HEK293 (cell line): ENCODE measurements at regions not wholly inside any gene's neighbourhood (a gene's known extent, or its start where the extent isn't known, plus 50 kb on each side); places are given as distances from the start of the nearest gene placed in this dataset.
"Not testable (repeated sequence)": the region's sequence is repeated elsewhere in the genome, so short reads cannot be mapped to it uniquely, and the experiment has no call there.

ENCODE experiments used
- CTCF ChIA-PET: fragments of 350-600 bp; formaldehyde crosslinking; extraction: SDS; loops from one replicate; lab custom pipeline; 2021; ENCODE audit warnings: antibody characterized with exemption; lab: Yijun Ruan, JAX
- POLR2A ChIA-PET: fragments of 300-600 bp; formaldehyde crosslinking; extraction: SDS; loops from one replicate; lab custom pipeline; 2020; ENCODE audit warnings: antibody characterized with exemption, inconsistent platforms; lab: Yijun Ruan, JAX
- H3K27ac ChIP-seq: fragments of 200-500 bp; sonication (Bioruptor generic); 2 replicates; pipeline ENCODE4 v1.5.1; 2014; ENCODE audit warnings: low read depth, low read length, control low read depth, inconsistent platforms; ENCODE audit errors: extremely low read depth
- H3K36me3 ChIP-seq, 2 experiments: fragments of 200-500 bp in 1 of 2; sonication (Bioruptor generic) in 1 of 2; 1 replicate in 1 of 2; 2 replicates in 1 of 2; pipeline ENCODE4 v1.5.1; 2014 to 2017; ENCODE audit warnings: inconsistent platforms in 2 of 2, low read length in 2 of 2; ENCODE audit not compliant: control insufficient read depth in 2 of 2, insufficient read depth in 1 of 2
- H3K4me1 ChIP-seq: fragments of 200-500 bp; sonication (Bioruptor generic); 2 replicates; pipeline ENCODE4 v1.5.1; 2014; ENCODE audit warnings: mild to moderate bottlenecking, low read length, inconsistent platforms; ENCODE audit not compliant: control insufficient read depth, insufficient read depth
- H3K4me3 ChIP-seq: 2 replicates; pipeline ENCODE4 v1.5.1; 2011; ENCODE audit warnings: low read depth, mild to moderate bottlenecking, control low read depth, low read length, moderate library complexity
- H3K9me3 ChIP-seq: fragments of 200-500 bp; sonication (Bioruptor generic); 2 replicates; pipeline ENCODE4 v1.5.1; 2014; ENCODE audit warnings: low read depth, low read length, inconsistent platforms; ENCODE audit not compliant: control insufficient read depth, insufficient read depth
- BCL11A ChIP-seq: fragments of 450-650 bp; formaldehyde crosslinking; IDR thresholded peaks from 2 replicates; pipeline ENCODE4 v1.5.1; 2016; ENCODE audit warnings: low read depth, missing biosample characterization, missing genetic modification characterization
- PRDM1 ChIP-seq: fragments of 450-650 bp; formaldehyde crosslinking; IDR thresholded peaks from 2 replicates; pipeline ENCODE4; 2016; ENCODE audit warnings: missing biosample characterization, missing genetic modification characterization
- SALL2 ChIP-seq: fragments of 450-650 bp; formaldehyde crosslinking; IDR thresholded peaks from 2 replicates; pipeline ENCODE4 v1.5.0; 2017; ENCODE audit warnings: missing biosample characterization, mild to moderate bottlenecking, missing genetic modification characterization, borderline replicate concordance
- ZBTB17 ChIP-seq: fragments of 450-650 bp; formaldehyde crosslinking; IDR thresholded peaks from 2 replicates; pipeline ENCODE4 v1.5.1; 2016; ENCODE audit warnings: missing biosample characterization, missing genetic modification characterization
- ZBTB20 ChIP-seq: fragments of 450-650 bp; formaldehyde crosslinking; IDR thresholded peaks from 2 replicates; pipeline ENCODE4 v1.5.1; 2016; ENCODE audit warnings: missing biosample characterization, missing genetic modification characterization
- ZBTB48 ChIP-seq: fragments of 450-650 bp; formaldehyde crosslinking; IDR thresholded peaks from 2 replicates; pipeline ENCODE4 v1.5.1; 2016; ENCODE audit warnings: missing biosample characterization, missing genetic modification characterization
- ZBTB6 ChIP-seq: fragments of 450-650 bp; formaldehyde crosslinking; IDR thresholded peaks from 2 replicates; pipeline ENCODE4 v1.5.1; 2017; ENCODE audit warnings: missing biosample characterization, missing genetic modification characterization
- ZEB2 ChIP-seq: fragments of 450-650 bp; formaldehyde crosslinking; IDR thresholded peaks from 2 replicates; pipeline ENCODE4 v1.5.1; 2016; ENCODE audit warnings: missing biosample characterization, missing genetic modification characterization
- ZFP3 ChIP-seq: fragments of 450-650 bp; formaldehyde crosslinking; IDR thresholded peaks from 2 replicates; pipeline ENCODE4 v1.5.1; 2016; ENCODE audit warnings: low read depth, missing biosample characterization, missing genetic modification characterization
- ZFP37 ChIP-seq: fragments of 450-650 bp; formaldehyde crosslinking; IDR thresholded peaks from 2 replicates; pipeline ENCODE4 v1.5.1; 2016; ENCODE audit warnings: missing biosample characterization, missing genetic modification characterization
- ZIC2 ChIP-seq: fragments of 450-650 bp; formaldehyde crosslinking; IDR thresholded peaks from 2 replicates; pipeline ENCODE4 v1.5.1; 2016; ENCODE audit warnings: missing biosample characterization, missing genetic modification characterization
- ZNF146 ChIP-seq: fragments of 450-650 bp; formaldehyde crosslinking; IDR thresholded peaks from 2 replicates; pipeline ENCODE4 v1.5.1; 2016; ENCODE audit warnings: missing biosample characterization, missing genetic modification characterization
- ZNF223 ChIP-seq: fragments of 450-650 bp; formaldehyde crosslinking; IDR thresholded peaks from 2 replicates; pipeline ENCODE4 v1.5.1; 2016; ENCODE audit warnings: missing biosample characterization, missing genetic modification characterization
- ZNF266 ChIP-seq: fragments of 450-650 bp; formaldehyde crosslinking; IDR thresholded peaks from 2 replicates; pipeline ENCODE4 v1.5.1; 2016; ENCODE audit warnings: missing biosample characterization, missing genetic modification characterization, low read depth
- ZNF280C ChIP-seq: fragments of 450-650 bp; formaldehyde crosslinking; IDR thresholded peaks from 2 replicates; pipeline ENCODE4 v1.5.1; 2016; ENCODE audit warnings: missing biosample characterization, missing genetic modification characterization
- ZNF292 ChIP-seq: fragments of 450-650 bp; formaldehyde crosslinking; IDR thresholded peaks from 2 replicates; pipeline ENCODE4 v1.5.1; 2016; ENCODE audit warnings: low read depth, missing biosample characterization, missing genetic modification characterization, borderline replicate concordance
- ZNF350 ChIP-seq: fragments of 450-650 bp; formaldehyde crosslinking; IDR thresholded peaks from 2 replicates; pipeline ENCODE4 v1.5.0; 2017; ENCODE audit warnings: missing biosample characterization, mild to moderate bottlenecking, missing genetic modification characterization
- ZNF366 ChIP-seq: fragments of 450-650 bp; formaldehyde crosslinking; conservative IDR thresholded peaks from 2 replicates; pipeline ENCODE4 v1.5.1; 2016; ENCODE audit warnings: missing biosample characterization, missing genetic modification characterization
- ZNF423 ChIP-seq: fragments of 450-650 bp; formaldehyde crosslinking; IDR thresholded peaks from 2 replicates; pipeline ENCODE4 v1.5.1; 2016; ENCODE audit warnings: missing biosample characterization, missing genetic modification characterization
- ZNF433 ChIP-seq: fragments of 450-650 bp; formaldehyde crosslinking; IDR thresholded peaks from 2 replicates; pipeline ENCODE4 v1.5.1; 2016; ENCODE audit warnings: missing biosample characterization, missing genetic modification characterization, low read depth
- ZNF548 ChIP-seq: fragments of 450-650 bp; formaldehyde crosslinking; IDR thresholded peaks from 2 replicates; pipeline ENCODE4 v1.5.1; 2016; ENCODE audit warnings: missing biosample characterization, missing genetic modification characterization
- ZNF558 ChIP-seq: fragments of 450-650 bp; formaldehyde crosslinking; IDR thresholded peaks from 2 replicates; pipeline ENCODE4 v1.5.1; 2016; ENCODE audit warnings: missing biosample characterization, missing genetic modification characterization
- ZNF626 ChIP-seq: fragments of 450-650 bp; sonication (Bioruptor Pico); formaldehyde crosslinking; IDR thresholded peaks from 2 replicates; pipeline ENCODE4 v1.5.1; 2018; ENCODE audit warnings: missing biosample characterization, missing genetic modification characterization, inconsistent platforms
- ZNF670 ChIP-seq: fragments of 450-650 bp; formaldehyde crosslinking; IDR thresholded peaks from 2 replicates; pipeline ENCODE4 v1.5.1; 2016; ENCODE audit warnings: missing biosample characterization, missing genetic modification characterization, low read depth
- ZNF677 ChIP-seq: fragments of 450-650 bp; IDR thresholded peaks from 2 replicates; pipeline ENCODE4 v1.5.0; 2018; ENCODE audit warnings: missing biosample characterization, mild to moderate bottlenecking, missing genetic modification characterization, moderate library complexity
- TF ChIP-seq, protein P1 (sequence below): fragments of 450-650 bp; formaldehyde crosslinking; optimal IDR thresholded peaks from 2 replicates; pipeline ENCODE3; 2016; ENCODE audit warnings: missing biosample characterization, mild to moderate bottlenecking, missing genetic modification characterization

DNA sequence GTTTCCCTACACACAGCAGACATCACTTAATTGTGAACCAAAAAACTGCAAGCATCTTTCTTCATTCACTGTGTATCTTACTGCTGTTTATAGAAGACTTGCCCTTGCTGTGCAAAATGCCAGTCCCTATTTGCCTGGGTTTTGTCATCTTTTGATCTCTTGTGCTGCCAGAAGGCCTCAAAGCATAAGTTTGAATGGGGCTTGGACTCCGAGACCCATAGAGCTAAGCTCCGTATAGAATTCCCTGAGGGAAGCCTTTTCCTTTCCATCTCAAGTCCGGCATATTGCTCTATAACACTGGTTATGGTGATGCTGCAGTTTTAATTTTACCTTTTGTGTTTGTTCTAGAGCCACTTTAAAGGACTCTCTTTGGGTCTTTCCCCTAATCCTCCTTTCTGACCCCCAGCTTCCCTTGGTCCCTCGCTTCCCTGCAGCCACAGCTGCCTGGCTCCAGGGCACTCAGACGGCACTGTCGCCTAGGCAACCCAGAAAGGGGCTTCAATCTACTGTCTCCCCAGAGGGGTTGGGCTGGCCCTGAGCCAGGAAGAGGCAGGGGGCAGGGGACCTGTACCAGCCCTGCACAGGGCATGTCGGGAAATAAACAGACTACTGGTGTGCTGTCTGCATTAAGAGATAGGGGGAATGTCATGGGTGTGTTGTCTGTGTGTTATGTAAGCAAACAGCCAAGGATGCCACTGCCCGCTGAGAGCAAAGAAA is 73.4 kb upstream of the MELK start:
- Histone ChIP-seq H3K9me3 (no peaks in the 10 kb centered on the region), H3K4me1 (no peaks in the 10 kb centered on the region), H3K27ac (no peak overlapping the region), H3K4me3 (no peak overlapping the region), H3K36me3 (no peaks in the 10 kb centered on the region)
- ChIA-PET POLR2A (no interaction called here), CTCF (interaction anchor here (2.0 kb wide), 1 partner anchor 11 kb away, joined by 6 read pairs; no protein-coding TSS in a partner anchor)
- TF ChIP-seq ZIC2 (tag by site-specific recombination) (peak; percentile 41; the same call in 1 of the 2 replicates), ZNF423 (tag by site-specific recombination) (no peak)

GRCh38 chr9:36493564-36493963 is 79.1 kb upstream of the MELK start:
- H3K27ac ChIP-seq, H3K4me3 ChIP-seq, H3K4me1 ChIP-seq, CTCF ChIA-PET, H3K9me3 ChIP-seq, H3K36me3 ChIP-seq, POLR2A ChIA-PET: not testable (repeated sequence)

GRCh38 chr9:36492865-36493264 is 79.8 kb upstream of the MELK start:
- H3K4me1 ChIP-seq, result peaks cover 8% of the 10 kb centered on the region
- no peaks in the 10 kb centered on the region for H3K9me3 ChIP-seq
- H3K36me3 ChIP-seq, result no peaks in the 10 kb centered on the region
- no peak for TF ChIP-seq ZNF433 (tag by site-specific recombination)
- no peak for TF ChIP-seq ZNF366 (tag by site-specific recombination)
- TF ChIP-seq ZFP3, result no peak
- no peak for TF ChIP-seq ZNF548
- no peak for TF ChIP-seq ZNF280C (tag by site-specific recombination)
- no peak for TF ChIP-seq ZBTB48 (tag by site-specific recombination)
- no peak for TF ChIP-seq ZBTB20 (tag by site-specific recombination)
- no peak for TF ChIP-seq ZNF626 (tag by site-specific recombination)
- no peak for TF ChIP-seq ZNF146 (tag by site-specific recombination)
- no peak for TF ChIP-seq ZNF677 (tag by site-specific recombination)
- no peak for TF ChIP-seq ZNF266 (tag by site-specific recombination)
- TF ChIP-seq ZNF670, result no peak
- ChIA-PET CTCF (no interaction called here), POLR2A (no interaction called here)
- no peak overlapping the region for H3K4me3 ChIP-seq
- H3K27ac ChIP-seq, result no peak overlapping the region

GRCh38 chr9:36489453-36489852 is 83.2 kb upstream of the MELK start:
- H3K36me3 ChIP-seq, result no peaks in the 10 kb centered on the region
- no peak overlapping the region for H3K27ac ChIP-seq
- CTCF ChIA-PET, result interaction anchor here (0.5 to 1.7 kb wide), 2 partner anchors 11 to 72 kb away, joined by 3 to 6 read pairs; no protein-coding TSS in a partner anchor
- H3K4me1 ChIP-seq, result peaks cover 8% of the 10 kb centered on the region
- no peaks in the 10 kb centered on the region for H3K9me3 ChIP-seq
- H3K4me3 ChIP-seq, result no peak overlapping the region
- POLR2A ChIA-PET, result no interaction called here
- TF ChIP-seq ZEB2 (tag by site-specific recombination) (no peak), BCL11A (tag by site-specific recombination) (no peak), ZNF350 (tag by site-specific recombination) (no peak), SALL2 (tag by site-specific recombination) (no peak), ZNF223 (no peak), ZBTB6 (tag by site-specific recombination) (no peak), ZFP37 (tag by site-specific recombination) (no peak), ZNF558 (tag by site-specific recombination) (no peak), PRDM1 (no peak), ZNF292 (tag by site-specific recombination) (no peak), ZBTB17 (no peak)
- TF ChIP-seq, protein P1, sequence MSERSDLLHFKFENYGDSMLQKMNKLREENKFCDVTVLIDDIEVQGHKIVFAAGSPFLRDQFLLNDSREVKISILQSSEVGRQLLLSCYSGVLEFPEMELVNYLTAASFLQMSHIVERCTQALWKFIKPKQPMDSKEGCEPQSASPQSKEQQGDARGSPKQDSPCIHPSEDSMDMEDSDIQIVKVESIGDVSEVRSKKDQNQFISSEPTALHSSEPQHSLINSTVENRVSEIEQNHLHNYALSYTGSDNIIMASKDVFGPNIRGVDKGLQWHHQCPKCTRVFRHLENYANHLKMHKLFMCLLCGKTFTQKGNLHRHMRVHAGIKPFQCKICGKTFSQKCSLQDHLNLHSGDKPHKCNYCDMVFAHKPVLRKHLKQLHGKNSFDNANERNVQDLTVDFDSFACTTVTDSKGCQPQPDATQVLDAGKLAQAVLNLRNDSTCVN (tag by site-specific recombination), result no peak
